Fibroblast of lung (primary cell): ENCODE measurements at regions not wholly inside any gene's neighbourhood (a gene's known extent, or its start where the extent isn't known, plus 50 kb on each side); places are given as distances from the start of the nearest gene placed in this dataset.
A peak's percentile ranks its signal among the peaks of the same experiment; 100 is the strongest.

Experiments
- DNase-seq, 2 donors: peaks; one replicate each; pipeline versions ENCODE4 v3.0.0 to v3.0.0-alpha.2; 2010; ENCODE audit warnings: low read depth in 2 of 2
- H2AFZ ChIP-seq: 2 replicates; pipeline ENCODE4 v1.5.1; 2012; ENCODE audit warnings: low read length, control low read depth, inconsistent platforms
- H3K27ac ChIP-seq: 2 replicates; pipeline ENCODE4 v1.5.1; 2011; ENCODE audit warnings: low read length, control low read depth; ENCODE audit not compliant: insufficient read depth
- H3K27me3 ChIP-seq: 2 replicates; pipeline ENCODE4 v1.5.1; 2011; ENCODE audit warnings: mild to moderate bottlenecking, low read length; ENCODE audit not compliant: control insufficient read depth, insufficient read depth
- H3K36me3 ChIP-seq: 2 replicates; pipeline ENCODE4 v1.5.1; 2011; ENCODE audit warnings: low read length; ENCODE audit not compliant: control insufficient read depth, insufficient read depth
- H3K4me1 ChIP-seq: 2 replicates; pipeline ENCODE4 v1.5.1; 2011; ENCODE audit warnings: low read length; ENCODE audit not compliant: control insufficient read depth, insufficient read depth; ENCODE audit errors: extremely low read depth
- H3K4me2 ChIP-seq: 2 replicates; pipeline ENCODE4 v1.5.1; 2011; ENCODE audit warnings: low read length, control low read depth; ENCODE audit not compliant: insufficient read depth; ENCODE audit errors: extremely low read depth
- H3K4me3 ChIP-seq, 4 experiments: fragments of 200-600 bp in 1 of 4; sonication (generic) in 1 of 4; replicated peaks in 1 of 4; 2 replicates each; pipeline ENCODE4 v1.5.1; 2011 to 2016; ENCODE audit warnings: low read length in 4 of 4, low read depth in 3 of 4, mild to moderate bottlenecking in 3 of 4, control low read depth in 2 of 4, inconsistent platforms in 1 of 4, mixed read lengths in 1 of 4; ENCODE audit not compliant: insufficient read depth in 1 of 4; ENCODE audit errors: control extremely low read depth in 1 of 4
- H3K79me2 ChIP-seq: 2 replicates; pipeline ENCODE4 v1.5.1; 2012; ENCODE audit warnings: mild to moderate bottlenecking, low read length, inconsistent platforms; ENCODE audit not compliant: control insufficient read depth, insufficient read depth
- H3K9ac ChIP-seq: 2 replicates; pipeline ENCODE4 v1.5.1; 2011; ENCODE audit warnings: mild to moderate bottlenecking, low read length, control low read depth; ENCODE audit not compliant: insufficient read depth
- H3K9me3 ChIP-seq: 2 replicates; pipeline ENCODE4 v1.5.1; 2012; ENCODE audit warnings: low read depth, low read length; ENCODE audit not compliant: control insufficient read depth, insufficient read depth
- H4K20me1 ChIP-seq: 2 replicates; pipeline ENCODE4 v1.5.1; 2011; ENCODE audit warnings: low read length; ENCODE audit not compliant: control insufficient read depth, insufficient read depth; ENCODE audit errors: extremely low read depth
- EZH2 ChIP-seq: IDR thresholded peaks from 2 replicates; pipeline ENCODE4 v1.5.1; 2012; ENCODE audit warnings: low read length, control low read depth, mild to moderate bottlenecking; ENCODE audit errors: missing control alignments
- TF ChIP-seq, protein P1 (sequence below), 2 donors: IDR thresholded peaks in 1 of 2; conservative IDR thresholded peaks in 1 of 2; 1 replicate in 1 of 2; 2 replicates in 1 of 2; pipeline ENCODE4 v1.5.1; 2011 to 2012; ENCODE audit warnings: low read length in 2 of 2, control low read depth in 1 of 2, inconsistent platforms in 1 of 2, low read depth in 1 of 2, mild to moderate bottlenecking in 1 of 2

DNA sequence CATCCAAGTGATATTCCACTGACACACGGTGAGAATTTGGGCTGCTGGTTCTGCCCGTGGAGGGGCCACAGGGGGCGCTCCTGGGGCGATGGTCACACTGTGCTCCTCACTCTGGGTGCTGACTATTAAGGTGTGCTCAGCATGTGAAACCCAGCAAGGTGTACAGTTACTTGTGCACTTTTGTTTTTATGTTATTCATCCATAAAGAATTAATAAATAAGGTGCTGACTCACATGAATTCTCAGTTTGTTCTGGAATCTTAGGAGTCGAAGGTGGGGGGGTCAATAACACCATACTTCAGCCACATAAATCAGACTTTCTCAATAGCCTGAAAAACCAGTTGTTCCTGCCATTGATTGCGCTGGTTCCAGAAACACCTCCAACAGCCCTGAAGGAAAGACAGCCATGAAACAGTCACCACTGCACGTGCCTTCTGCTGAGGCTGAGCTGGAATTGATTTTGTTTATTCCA, 53.5 kb upstream of the SPATA12 start:
- Histone ChIP-seq H3K4me2 (peak overlapping the region; percentile 59), H4K20me1 (no peaks in the 10 kb centered on the region), H3K4me3 (peak overlapping the region in 1 of 4 experiments; percentile 11), H3K27me3 (no peaks in the 10 kb centered on the region), H3K36me3 (no peaks in the 10 kb centered on the region), H3K9ac (no peak overlapping the region), H3K79me2 (no peaks in the 10 kb centered on the region), H3K9me3 (no peaks in the 10 kb centered on the region), H2AFZ (peak overlapping the region; percentile 2), H3K4me1 (peaks cover 13% of the 10 kb centered on the region), H3K27ac (peak overlapping the region; percentile 85)
- TF ChIP-seq, protein P1, sequence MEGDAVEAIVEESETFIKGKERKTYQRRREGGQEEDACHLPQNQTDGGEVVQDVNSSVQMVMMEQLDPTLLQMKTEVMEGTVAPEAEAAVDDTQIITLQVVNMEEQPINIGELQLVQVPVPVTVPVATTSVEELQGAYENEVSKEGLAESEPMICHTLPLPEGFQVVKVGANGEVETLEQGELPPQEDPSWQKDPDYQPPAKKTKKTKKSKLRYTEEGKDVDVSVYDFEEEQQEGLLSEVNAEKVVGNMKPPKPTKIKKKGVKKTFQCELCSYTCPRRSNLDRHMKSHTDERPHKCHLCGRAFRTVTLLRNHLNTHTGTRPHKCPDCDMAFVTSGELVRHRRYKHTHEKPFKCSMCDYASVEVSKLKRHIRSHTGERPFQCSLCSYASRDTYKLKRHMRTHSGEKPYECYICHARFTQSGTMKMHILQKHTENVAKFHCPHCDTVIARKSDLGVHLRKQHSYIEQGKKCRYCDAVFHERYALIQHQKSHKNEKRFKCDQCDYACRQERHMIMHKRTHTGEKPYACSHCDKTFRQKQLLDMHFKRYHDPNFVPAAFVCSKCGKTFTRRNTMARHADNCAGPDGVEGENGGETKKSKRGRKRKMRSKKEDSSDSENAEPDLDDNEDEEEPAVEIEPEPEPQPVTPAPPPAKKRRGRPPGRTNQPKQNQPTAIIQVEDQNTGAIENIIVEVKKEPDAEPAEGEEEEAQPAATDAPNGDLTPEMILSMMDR (conservative IDR thresholded peaks at IDR 0.05 in 1 of 2, IDR thresholded peaks at IDR 0.05 in 1 of 2; ENCODE audit: low read depth in 1 of 2, low read length in 2 of 2): peak; percentile 15 to 34
- TF ChIP-seq EZH2: no peak
- DNase-seq: peak; percentile 52 to 56

- Histone ChIP-seq H3K27ac (no peak overlapping the region), H3K79me2 (no peaks in the 10 kb centered on the region), H3K4me3 (no peak overlapping the region), H3K9ac (no peak overlapping the region), H3K27me3 (no peaks in the 10 kb centered on the region), H3K36me3 (no peaks in the 10 kb centered on the region), H3K4me1 (peaks cover 13% of the 10 kb centered on the region), H3K9me3 (no peaks in the 10 kb centered on the region), H2AFZ (no peak overlapping the region), H4K20me1 (no peaks in the 10 kb centered on the region), H3K4me2 (no peak overlapping the region)
- DNase-seq: no peak
- TF ChIP-seq, protein P1 (conservative IDR thresholded peaks at IDR 0.05 in 1 of 2, IDR thresholded peaks at IDR 0.05 in 1 of 2; ENCODE audit: low read depth in 1 of 2, low read length in 2 of 2): no peak
- no peak for TF ChIP-seq EZH2
Observed at GRCh38 chr3:57006179-57006657, 54.2 kb upstream of the SPATA12 start.

DNA sequence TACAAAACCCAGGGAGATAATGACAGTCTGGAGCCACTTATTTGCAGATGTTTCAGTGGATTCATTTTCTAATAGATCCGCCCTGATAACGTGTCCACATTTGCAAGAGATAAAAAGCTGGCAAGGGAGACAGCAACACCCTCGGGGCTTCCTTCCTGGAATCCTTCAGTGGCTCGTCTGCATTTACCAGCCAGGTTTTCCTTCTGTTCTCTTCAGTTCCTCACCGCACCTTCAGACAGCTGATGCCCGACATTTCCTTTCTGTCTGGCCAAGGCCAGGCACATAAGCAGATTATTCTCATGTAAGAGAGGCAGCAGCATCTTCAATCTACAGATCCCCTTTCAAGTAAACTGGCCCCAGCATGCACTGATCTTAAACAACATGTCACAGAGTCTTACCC, 56.2 kb upstream of the SPATA12 start:
- no peak for DNase-seq
- TF ChIP-seq EZH2: no peak
- TF ChIP-seq, protein P1 (conservative IDR thresholded peaks at IDR 0.05 in 1 of 2, IDR thresholded peaks at IDR 0.05 in 1 of 2; ENCODE audit: low read depth in 1 of 2, low read length in 2 of 2): no peak
- H3K4me3 ChIP-seq: no peak overlapping the region

More for the DNA sequence above, 56.2 kb upstream of the SPATA12 start:
- Histone ChIP-seq H4K20me1 (no peaks in the 10 kb centered on the region), H3K36me3 (no peaks in the 10 kb centered on the region), H2AFZ (no peak overlapping the region), H3K4me2 (no peak overlapping the region), H3K27me3 (no peaks in the 10 kb centered on the region), H3K9me3 (no peaks in the 10 kb centered on the region), H3K27ac (no peak overlapping the region), H3K4me1 (peaks cover 13% of the 10 kb centered on the region), H3K79me2 (no peaks in the 10 kb centered on the region), H3K9ac (no peak overlapping the region)
